ENCODE measurements at regions not wholly inside any gene's neighbourhood (a gene's known extent, or its start where the extent isn't known, plus 50 kb on each side); places are given as distances from the start of the nearest gene placed in this dataset.

GRCh38 chr6:92710048-92710447, 709.3 kb downstream of the EPHA7 start:
- DNase-seq (ENCODE audit: low read depth, low spot score), result no peak
- Histone ChIP-seq H3K27me3 (ENCODE audit: control insufficient read depth, extremely low read depth, insufficient read depth, low read length) (no peaks in the 10 kb centered on the region), H3K9me3 (ENCODE audit: control insufficient read depth, low read depth, low read length) (peaks cover 2% of the 10 kb centered on the region), H3K36me3 (ENCODE audit: control insufficient read depth in 2 of 2, extremely low read depth in 1 of 2, insufficient read depth in 2 of 2, low read length in 2 of 2) (no peaks in the 10 kb centered on the region), H3K4me1 (ENCODE audit: control insufficient read depth, extremely low read depth, insufficient read depth, low read length) (no peaks in the 10 kb centered on the region), H3K27ac (ENCODE audit: control insufficient read depth, insufficient read depth, low read length) (no peak overlapping the region), H2AFZ (ENCODE audit: control insufficient read depth, low read length) (no peak overlapping the region), H3K9me1 (ENCODE audit: control insufficient read depth, extremely low read depth, insufficient read depth, low read length) (no peaks in the 10 kb centered on the region), H3K9ac (ENCODE audit: control insufficient read depth, extremely low read depth, insufficient read depth, low read length) (no peak overlapping the region), H3K4me2 (ENCODE audit: control insufficient read depth, extremely low read depth, insufficient read depth, low read depth, low read length) (no peak overlapping the region), H4K20me1 (ENCODE audit: control insufficient read depth, extremely low read depth, insufficient read depth, low read length) (no peaks in the 10 kb centered on the region), H3K79me2 (ENCODE audit: control insufficient read depth, insufficient read depth, low read length) (no peaks in the 10 kb centered on the region), H3K4me3 (ENCODE audit: control insufficient read depth in 2 of 3, extremely low read depth in 1 of 3, insufficient read depth in 2 of 3, low read depth in 1 of 3, low read length in 3 of 3) (no peak overlapping the region)
- no peak for TF ChIP-seq CTCF (optimal IDR thresholded peaks at IDR 0.05 in 1 of 3, IDR thresholded peaks at IDR 0.05 in 1 of 3, conservative IDR thresholded peaks at IDR 0.05 in 1 of 3; ENCODE audit: extremely low read depth in 1 of 3, insufficient read depth in 2 of 3, low read length in 3 of 3)
- TF ChIP-seq EZH2 (IDR thresholded peaks at IDR 0.05; ENCODE audit: low read length), result no peak
- dilution Hi-C loops (cut with MboI; ENCODE audit: extremely low pct_ligation_motif_present, low sequenced_read_pairs), result no loop called here
- FAIRE-seq, result no peak

DNA sequence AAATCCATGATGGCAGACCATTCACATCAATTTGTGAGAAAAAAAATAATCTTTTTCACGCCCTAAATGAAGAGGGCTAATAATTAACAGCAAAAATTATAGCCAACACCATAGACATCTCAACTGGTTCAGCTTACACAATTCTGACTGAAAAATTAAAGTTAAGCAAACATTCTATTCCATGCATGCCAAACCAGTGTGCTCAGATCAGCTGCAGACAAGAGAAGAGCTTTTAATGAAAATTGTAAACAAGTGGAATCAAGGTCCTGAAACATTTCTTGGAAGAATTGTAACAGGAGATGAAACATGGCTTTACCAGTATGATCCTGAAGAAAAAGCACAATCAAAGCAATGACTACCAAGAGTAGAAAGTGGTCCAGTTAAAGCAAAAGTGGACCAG, 710.4 kb downstream of the EPHA7 start:
- TF ChIP-seq EZH2 (IDR thresholded peaks at IDR 0.05; ENCODE audit: low read length), result no peak
- no peak for TF ChIP-seq CTCF (optimal IDR thresholded peaks at IDR 0.05 in 1 of 3, IDR thresholded peaks at IDR 0.05 in 1 of 3, conservative IDR thresholded peaks at IDR 0.05 in 1 of 3; ENCODE audit: extremely low read depth in 1 of 3, insufficient read depth in 2 of 3, low read length in 3 of 3)
- DNase-seq (ENCODE audit: low read depth, low spot score) (no peak), FAIRE-seq (no peak)

More for the DNA sequence above, 710.4 kb downstream of the EPHA7 start:
- Histone ChIP-seq H3K9ac (ENCODE audit: control insufficient read depth, extremely low read depth, insufficient read depth, low read length) (no peak overlapping the region), H3K36me3 (ENCODE audit: control insufficient read depth in 2 of 2, extremely low read depth in 1 of 2, insufficient read depth in 2 of 2, low read length in 2 of 2) (no peaks in the 10 kb centered on the region), H3K4me2 (ENCODE audit: control insufficient read depth, extremely low read depth, insufficient read depth, low read depth, low read length) (no peak overlapping the region), H4K20me1 (ENCODE audit: control insufficient read depth, extremely low read depth, insufficient read depth, low read length) (no peaks in the 10 kb centered on the region), H3K4me3 (ENCODE audit: control insufficient read depth in 2 of 3, extremely low read depth in 1 of 3, insufficient read depth in 2 of 3, low read depth in 1 of 3, low read length in 3 of 3) (no peak overlapping the region), H3K9me1 (ENCODE audit: control insufficient read depth, extremely low read depth, insufficient read depth, low read length) (no peaks in the 10 kb centered on the region), H2AFZ (ENCODE audit: control insufficient read depth, low read length) (no peak overlapping the region), H3K4me1 (ENCODE audit: control insufficient read depth, extremely low read depth, insufficient read depth, low read length) (no peaks in the 10 kb centered on the region), H3K27ac (ENCODE audit: control insufficient read depth, insufficient read depth, low read length) (no peak overlapping the region), H3K79me2 (ENCODE audit: control insufficient read depth, insufficient read depth, low read length) (no peaks in the 10 kb centered on the region), H3K9me3 (ENCODE audit: control insufficient read depth, low read depth, low read length) (peaks cover 2% of the 10 kb centered on the region), H3K27me3 (ENCODE audit: control insufficient read depth, extremely low read depth, insufficient read depth, low read length) (no peaks in the 10 kb centered on the region)
- dilution Hi-C loops (cut with MboI; ENCODE audit: extremely low pct_ligation_motif_present, low sequenced_read_pairs), result no loop called here

Data from keratinocyte (primary cell).